ENCODE measurements at regions not wholly inside any gene's neighbourhood (a gene's known extent, or its start where the extent isn't known, plus 50 kb on each side); places are given as distances from the start of the nearest gene placed in this dataset.
"Not testable (repeated sequence)": the region's sequence is repeated elsewhere in the genome, so short reads cannot be mapped to it uniquely, and the experiment has no call there.

- H3K36me3 ChIP-seq (ENCODE audit: insufficient read depth, low read length): no peaks in the 10 kb centered on the region
- H3K4me3 ChIP-seq (ENCODE audit: low read depth, low read length): no peak overlapping the region
- H2AFZ ChIP-seq (ENCODE audit: low read length, unreplicated experiment): no peak overlapping the region
- H3K27me3 ChIP-seq (ENCODE audit: insufficient read depth, low read length): no peaks in the 10 kb centered on the region
- no peaks in the 10 kb centered on the region for H3K4me1 ChIP-seq (ENCODE audit: control insufficient read depth, insufficient read depth, low read length, unreplicated experiment)
- no peak overlapping the region for H3K27ac ChIP-seq (ENCODE audit: low read depth, low read length)
- no peaks in the 10 kb centered on the region for H3K79me2 ChIP-seq (ENCODE audit: control insufficient read depth, insufficient read depth, low read length, unreplicated experiment)
Observed at GRCh38 chr4:29762151-29762550, 958.0 kb upstream of the PCDH7 start.

GRCh38 chr4:29770627-29771026 lies 949.5 kb upstream of the PCDH7 start:
- Histone ChIP-seq H3K27ac (ENCODE audit: low read depth, low read length) (no peak overlapping the region), H2AFZ (ENCODE audit: low read length, unreplicated experiment) (peak overlapping the region; percentile 60), H3K4me1 (ENCODE audit: control insufficient read depth, insufficient read depth, low read length, unreplicated experiment) (no peaks in the 10 kb centered on the region), H3K36me3 (ENCODE audit: insufficient read depth, low read length) (no peaks in the 10 kb centered on the region), H3K4me3 (ENCODE audit: low read depth, low read length) (no peak overlapping the region), H3K79me2 (ENCODE audit: control insufficient read depth, insufficient read depth, low read length, unreplicated experiment) (no peaks in the 10 kb centered on the region), H3K27me3 (ENCODE audit: insufficient read depth, low read length) (no peaks in the 10 kb centered on the region)

DNA sequence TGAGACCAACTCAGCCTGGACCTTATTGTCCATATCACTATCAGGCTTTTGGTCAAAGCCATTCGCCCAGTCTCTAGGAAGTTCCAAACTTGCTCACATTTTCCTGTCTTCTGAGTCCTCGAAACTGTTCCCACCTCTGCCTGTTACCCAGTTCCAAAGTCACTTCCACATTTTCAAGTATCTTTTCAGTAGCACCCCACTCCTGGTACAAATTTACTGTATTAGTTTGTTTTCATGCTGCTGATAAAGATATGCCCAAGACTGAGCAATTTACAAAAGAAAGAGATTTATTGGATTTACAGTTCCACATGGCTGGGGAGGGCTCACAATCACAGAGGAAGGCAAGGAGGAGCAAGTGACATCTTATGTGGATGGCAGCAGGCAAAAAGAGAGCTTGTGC lies 932.0 kb upstream of the PCDH7 start:
- H3K27me3 ChIP-seq (ENCODE audit: insufficient read depth, low read length); H3K27ac ChIP-seq (ENCODE audit: low read depth, low read length); H3K79me2 ChIP-seq (ENCODE audit: control insufficient read depth, insufficient read depth, low read length, unreplicated experiment); H3K4me1 ChIP-seq (ENCODE audit: control insufficient read depth, insufficient read depth, low read length, unreplicated experiment); H3K4me3 ChIP-seq (ENCODE audit: low read depth, low read length); H3K36me3 ChIP-seq (ENCODE audit: insufficient read depth, low read length); H2AFZ ChIP-seq (ENCODE audit: low read length, unreplicated experiment): not testable (repeated sequence)

DNA sequence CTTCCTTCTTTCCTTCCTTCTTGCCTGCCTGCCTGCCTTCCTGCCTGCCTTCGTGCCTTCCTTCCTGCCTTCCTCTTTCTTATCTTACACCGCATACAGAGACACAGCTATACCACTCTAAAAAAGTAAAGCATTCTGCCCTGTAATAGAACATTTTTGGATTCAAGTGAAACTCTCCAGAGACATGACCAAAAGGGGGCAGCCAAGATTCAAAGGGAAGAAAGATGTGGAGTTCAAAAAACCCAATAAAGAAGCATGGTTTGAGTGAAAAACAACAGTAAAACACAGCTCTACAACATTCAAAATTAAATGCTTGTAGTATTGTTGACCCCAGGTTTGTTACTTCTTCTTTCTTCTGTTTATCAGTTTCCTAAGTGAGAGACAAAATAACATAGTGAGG lies 914.9 kb upstream of the PCDH7 start:
- peak overlapping the region; percentile 50 for H2AFZ ChIP-seq (ENCODE audit: low read length, unreplicated experiment)

GRCh38 chr4:29805916-29806480 lies 914.2 kb upstream of the PCDH7 start:
- H3K79me2 ChIP-seq (ENCODE audit: control insufficient read depth, insufficient read depth, low read length, unreplicated experiment): no peaks in the 10 kb centered on the region
- H3K27ac ChIP-seq (ENCODE audit: low read depth, low read length): no peak overlapping the region
- H3K4me1 ChIP-seq (ENCODE audit: control insufficient read depth, insufficient read depth, low read length, unreplicated experiment): no peaks in the 10 kb centered on the region
- no peaks in the 10 kb centered on the region for H3K27me3 ChIP-seq (ENCODE audit: insufficient read depth, low read length)
- no peaks in the 10 kb centered on the region for H3K36me3 ChIP-seq (ENCODE audit: insufficient read depth, low read length)
- H3K4me3 ChIP-seq (ENCODE audit: low read depth, low read length): no peak overlapping the region
- H2AFZ ChIP-seq (ENCODE audit: low read length, unreplicated experiment): peak overlapping the region; percentile 50

More for the DNA sequence above, 914.9 kb upstream of the PCDH7 start:
- H3K36me3 ChIP-seq (ENCODE audit: insufficient read depth, low read length): no peaks in the 10 kb centered on the region
- no peaks in the 10 kb centered on the region for H3K79me2 ChIP-seq (ENCODE audit: control insufficient read depth, insufficient read depth, low read length, unreplicated experiment)
- no peak overlapping the region for H3K4me3 ChIP-seq (ENCODE audit: low read depth, low read length)
- no peaks in the 10 kb centered on the region for H3K4me1 ChIP-seq (ENCODE audit: control insufficient read depth, insufficient read depth, low read length, unreplicated experiment)
- H3K27me3 ChIP-seq (ENCODE audit: insufficient read depth, low read length): no peaks in the 10 kb centered on the region
- no peak overlapping the region for H3K27ac ChIP-seq (ENCODE audit: low read depth, low read length)

DNA sequence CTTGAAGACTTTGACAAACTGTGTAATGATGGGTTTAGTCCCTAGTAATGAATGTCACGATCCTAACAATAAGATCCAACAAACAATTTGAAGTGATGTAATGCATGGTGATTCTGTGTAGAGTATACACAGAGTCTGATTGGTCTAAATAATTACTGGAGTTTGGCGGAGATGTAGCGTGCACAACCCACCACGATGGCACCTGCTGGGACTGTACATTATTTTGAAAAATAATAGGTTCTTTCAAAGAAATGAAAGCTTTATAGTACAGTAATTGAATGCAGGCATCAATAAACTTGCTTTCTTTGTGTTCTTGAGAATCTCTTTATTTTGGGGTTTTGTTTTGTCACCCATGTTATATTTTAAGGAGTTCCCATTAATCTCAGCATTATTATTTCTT lies 902.2 kb upstream of the PCDH7 start:
- Histone ChIP-seq H3K27me3 (ENCODE audit: insufficient read depth, low read length) (no peaks in the 10 kb centered on the region), H3K4me1 (ENCODE audit: control insufficient read depth, insufficient read depth, low read length, unreplicated experiment) (no peaks in the 10 kb centered on the region), H2AFZ (ENCODE audit: low read length, unreplicated experiment) (no peak overlapping the region), H3K79me2 (ENCODE audit: control insufficient read depth, insufficient read depth, low read length, unreplicated experiment) (no peaks in the 10 kb centered on the region), H3K27ac (ENCODE audit: low read depth, low read length) (no peak overlapping the region), H3K36me3 (ENCODE audit: insufficient read depth, low read length) (no peaks in the 10 kb centered on the region), H3K4me3 (ENCODE audit: low read depth, low read length) (no peak overlapping the region)

GRCh38 chr4:29829067-29829466 lies 891.1 kb upstream of the PCDH7 start:
- H3K27ac ChIP-seq (ENCODE audit: low read depth, low read length): no peak overlapping the region
- H3K79me2 ChIP-seq (ENCODE audit: control insufficient read depth, insufficient read depth, low read length, unreplicated experiment): no peaks in the 10 kb centered on the region
- no peaks in the 10 kb centered on the region for H3K27me3 ChIP-seq (ENCODE audit: insufficient read depth, low read length)
- H3K36me3 ChIP-seq (ENCODE audit: insufficient read depth, low read length): no peaks in the 10 kb centered on the region
- H2AFZ ChIP-seq (ENCODE audit: low read length, unreplicated experiment): no peak overlapping the region
- no peak overlapping the region for H3K4me3 ChIP-seq (ENCODE audit: low read depth, low read length)
- H3K4me1 ChIP-seq (ENCODE audit: control insufficient read depth, insufficient read depth, low read length, unreplicated experiment): no peaks in the 10 kb centered on the region

- Histone ChIP-seq H3K27ac (ENCODE audit: low read depth, low read length) (no peak overlapping the region), H3K4me3 (ENCODE audit: low read depth, low read length) (no peak overlapping the region)
Observed at GRCh38 chr4:29852537-29852936, 867.6 kb upstream of the PCDH7 start.

GRCh38 chr4:29853833-29854232 lies 866.3 kb upstream of the PCDH7 start:
- Histone ChIP-seq H3K4me3 (ENCODE audit: low read depth, low read length) (no peak overlapping the region), H3K27me3 (ENCODE audit: insufficient read depth, low read length) (no peaks in the 10 kb centered on the region), H3K27ac (ENCODE audit: low read depth, low read length) (no peak overlapping the region), H3K4me1 (ENCODE audit: control insufficient read depth, insufficient read depth, low read length, unreplicated experiment) (no peaks in the 10 kb centered on the region), H3K36me3 (ENCODE audit: insufficient read depth, low read length) (no peaks in the 10 kb centered on the region), H3K79me2 (ENCODE audit: control insufficient read depth, insufficient read depth, low read length, unreplicated experiment) (no peaks in the 10 kb centered on the region), H2AFZ (ENCODE audit: low read length, unreplicated experiment) (no peak overlapping the region)

More at GRCh38 chr4:29852537-29852936, 867.6 kb upstream of the PCDH7 start:
- Histone ChIP-seq H3K4me1 (ENCODE audit: control insufficient read depth, insufficient read depth, low read length, unreplicated experiment) (no peaks in the 10 kb centered on the region), H3K79me2 (ENCODE audit: control insufficient read depth, insufficient read depth, low read length, unreplicated experiment) (no peaks in the 10 kb centered on the region), H3K36me3 (ENCODE audit: insufficient read depth, low read length) (no peaks in the 10 kb centered on the region), H2AFZ (ENCODE audit: low read length, unreplicated experiment) (no peak overlapping the region), H3K27me3 (ENCODE audit: insufficient read depth, low read length) (no peaks in the 10 kb centered on the region)

GRCh38 chr4:29861307-29861706 lies 858.9 kb upstream of the PCDH7 start:
- Histone ChIP-seq H3K36me3 (ENCODE audit: insufficient read depth, low read length) (no peaks in the 10 kb centered on the region), H3K4me3 (ENCODE audit: low read depth, low read length) (no peak overlapping the region), H2AFZ (ENCODE audit: low read length, unreplicated experiment) (no peak overlapping the region), H3K27ac (ENCODE audit: low read depth, low read length) (no peak overlapping the region), H3K79me2 (ENCODE audit: control insufficient read depth, insufficient read depth, low read length, unreplicated experiment) (no peaks in the 10 kb centered on the region), H3K27me3 (ENCODE audit: insufficient read depth, low read length) (no peaks in the 10 kb centered on the region), H3K4me1 (ENCODE audit: control insufficient read depth, insufficient read depth, low read length, unreplicated experiment) (no peaks in the 10 kb centered on the region)

DNA sequence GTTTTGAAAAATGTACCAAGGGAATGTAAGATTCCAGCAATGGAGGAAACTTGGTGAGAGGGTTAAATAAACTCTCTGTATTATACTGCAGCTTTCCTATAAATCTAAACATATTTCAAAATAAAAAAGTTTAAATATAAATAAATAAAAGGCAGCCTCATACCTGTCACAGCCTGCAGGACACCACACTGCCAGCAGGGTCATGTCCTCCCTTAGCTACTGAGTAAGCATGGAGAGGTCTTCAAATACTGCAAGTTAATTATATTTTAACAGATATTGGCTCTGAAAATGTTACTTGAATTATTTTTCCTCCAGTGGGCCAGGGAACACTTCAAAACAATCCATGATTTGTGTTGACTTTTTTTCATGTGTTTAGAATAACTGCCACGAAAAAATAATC lies 852.8 kb upstream of the PCDH7 start:
- H3K4me1 ChIP-seq (ENCODE audit: control insufficient read depth, insufficient read depth, low read length, unreplicated experiment): no peaks in the 10 kb centered on the region
- no peaks in the 10 kb centered on the region for H3K27me3 ChIP-seq (ENCODE audit: insufficient read depth, low read length)
- H3K27ac ChIP-seq (ENCODE audit: low read depth, low read length): no peak overlapping the region
- no peaks in the 10 kb centered on the region for H3K79me2 ChIP-seq (ENCODE audit: control insufficient read depth, insufficient read depth, low read length, unreplicated experiment)
- no peaks in the 10 kb centered on the region for H3K36me3 ChIP-seq (ENCODE audit: insufficient read depth, low read length)
- no peak overlapping the region for H3K4me3 ChIP-seq (ENCODE audit: low read depth, low read length)
- H2AFZ ChIP-seq (ENCODE audit: low read length, unreplicated experiment): no peak overlapping the region
